ENCODE measurements at regions not wholly inside any gene's neighbourhood (a gene's known extent, or its start where the extent isn't known, plus 50 kb on each side); places are given as distances from the start of the nearest gene placed in this dataset.

DNA sequence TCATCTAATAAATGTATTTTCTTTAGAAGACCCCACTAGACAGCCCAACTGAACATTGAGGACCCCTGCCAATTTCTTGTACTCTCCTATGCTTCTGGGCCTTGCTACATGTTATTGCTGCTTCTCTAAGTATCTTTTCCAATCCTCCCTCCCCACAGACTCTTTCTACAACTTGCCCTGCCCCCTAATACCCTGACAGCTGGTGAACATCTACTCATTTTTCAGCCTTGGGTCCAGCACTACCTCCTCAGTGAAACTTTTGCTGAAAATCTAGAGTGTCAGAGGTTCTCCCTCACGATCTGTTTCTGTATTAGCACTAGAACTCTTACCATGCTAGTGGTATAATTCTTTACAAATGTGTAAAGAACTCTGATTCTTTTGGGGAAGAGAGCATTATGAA, 106.8 kb upstream of the SIX3 start:
- intact Hi-C loops (cut with DNase I) = no loop called here
- WGBS = 56% methylated on average over 1 of the region's 1 CpG
- no peaks in the 10 kb centered on the region for H3K4me1 ChIP-seq

GRCh38 chr2:44836174-44836573, 105.3 kb upstream of the SIX3 start:
- H3K9me3 ChIP-seq = peaks cover 0 to 13% (median 6%) of the 10 kb centered on the region in 4 donors
- WGBS = 80% methylated on average over 8 of the region's 8 CpGs
- H3K27me3 ChIP-seq = peaks cover 0 to 3% (median 0%) of the 10 kb centered on the region in 4 donors
- no peak for DNase-seq (ENCODE audit: extremely low spot score)
- H3K36me3 ChIP-seq = no peaks in the 10 kb centered on the region
- intact Hi-C loops (cut with DNase I) = no loop called here
- no peaks in the 10 kb centered on the region for H3K4me1 ChIP-seq
- TF ChIP-seq, protein P1, sequence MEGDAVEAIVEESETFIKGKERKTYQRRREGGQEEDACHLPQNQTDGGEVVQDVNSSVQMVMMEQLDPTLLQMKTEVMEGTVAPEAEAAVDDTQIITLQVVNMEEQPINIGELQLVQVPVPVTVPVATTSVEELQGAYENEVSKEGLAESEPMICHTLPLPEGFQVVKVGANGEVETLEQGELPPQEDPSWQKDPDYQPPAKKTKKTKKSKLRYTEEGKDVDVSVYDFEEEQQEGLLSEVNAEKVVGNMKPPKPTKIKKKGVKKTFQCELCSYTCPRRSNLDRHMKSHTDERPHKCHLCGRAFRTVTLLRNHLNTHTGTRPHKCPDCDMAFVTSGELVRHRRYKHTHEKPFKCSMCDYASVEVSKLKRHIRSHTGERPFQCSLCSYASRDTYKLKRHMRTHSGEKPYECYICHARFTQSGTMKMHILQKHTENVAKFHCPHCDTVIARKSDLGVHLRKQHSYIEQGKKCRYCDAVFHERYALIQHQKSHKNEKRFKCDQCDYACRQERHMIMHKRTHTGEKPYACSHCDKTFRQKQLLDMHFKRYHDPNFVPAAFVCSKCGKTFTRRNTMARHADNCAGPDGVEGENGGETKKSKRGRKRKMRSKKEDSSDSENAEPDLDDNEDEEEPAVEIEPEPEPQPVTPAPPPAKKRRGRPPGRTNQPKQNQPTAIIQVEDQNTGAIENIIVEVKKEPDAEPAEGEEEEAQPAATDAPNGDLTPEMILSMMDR (IDR thresholded peaks at IDR 0.05) = no peak
- TF ChIP-seq POLR2A (IDR thresholded peaks at IDR 0.05; ENCODE audit: low read depth) (no peak), EP300 (IDR thresholded peaks at IDR 0.05) (no peak), POLR2AphosphoS5 (IDR thresholded peaks at IDR 0.05) (no peak)
- H3K4me3 ChIP-seq = no peak overlapping the region
- no peak overlapping the region for H3K27ac ChIP-seq (replicated peaks in 1 of 4)

More for the DNA sequence above, 106.8 kb upstream of the SIX3 start:
- Histone ChIP-seq H3K36me3 (no peaks in the 10 kb centered on the region), H3K27ac (replicated peaks in 1 of 4) (no peak overlapping the region), H3K27me3 (no peaks in the 10 kb centered on the region), H3K4me3 (no peak overlapping the region), H3K9me3 (peaks cover 0 to 13% (median 6%) of the 10 kb centered on the region in 4 donors)
- DNase-seq (ENCODE audit: extremely low spot score) = no peak
- no peak for TF ChIP-seq EP300 (IDR thresholded peaks at IDR 0.05)

GRCh38 chr2:44836916-44837315, 104.6 kb upstream of the SIX3 start:
- no peaks in the 10 kb centered on the region for H3K36me3 ChIP-seq
- H3K4me3 ChIP-seq = no peak overlapping the region
- WGBS = 100% methylated on average over 1 of the region's 1 CpG
- H3K9me3 ChIP-seq = peaks cover 0 to 13% (median 6%) of the 10 kb centered on the region in 4 donors
- peaks cover 0 to 3% (median 0%) of the 10 kb centered on the region in 4 donors for H3K27me3 ChIP-seq
- H3K27ac ChIP-seq (replicated peaks in 1 of 4) = no peak overlapping the region
- no peaks in the 10 kb centered on the region for H3K4me1 ChIP-seq
- intact Hi-C loops (cut with DNase I) = no loop called here
- no peak for TF ChIP-seq POLR2AphosphoS5 (IDR thresholded peaks at IDR 0.05)
- TF ChIP-seq EP300 (IDR thresholded peaks at IDR 0.05) = no peak
- TF ChIP-seq POLR2A (IDR thresholded peaks at IDR 0.05; ENCODE audit: low read depth) = no peak
- TF ChIP-seq, protein P1 (IDR thresholded peaks at IDR 0.05) = no peak
- peak; percentile 80 for DNase-seq (ENCODE audit: extremely low spot score)

DNA sequence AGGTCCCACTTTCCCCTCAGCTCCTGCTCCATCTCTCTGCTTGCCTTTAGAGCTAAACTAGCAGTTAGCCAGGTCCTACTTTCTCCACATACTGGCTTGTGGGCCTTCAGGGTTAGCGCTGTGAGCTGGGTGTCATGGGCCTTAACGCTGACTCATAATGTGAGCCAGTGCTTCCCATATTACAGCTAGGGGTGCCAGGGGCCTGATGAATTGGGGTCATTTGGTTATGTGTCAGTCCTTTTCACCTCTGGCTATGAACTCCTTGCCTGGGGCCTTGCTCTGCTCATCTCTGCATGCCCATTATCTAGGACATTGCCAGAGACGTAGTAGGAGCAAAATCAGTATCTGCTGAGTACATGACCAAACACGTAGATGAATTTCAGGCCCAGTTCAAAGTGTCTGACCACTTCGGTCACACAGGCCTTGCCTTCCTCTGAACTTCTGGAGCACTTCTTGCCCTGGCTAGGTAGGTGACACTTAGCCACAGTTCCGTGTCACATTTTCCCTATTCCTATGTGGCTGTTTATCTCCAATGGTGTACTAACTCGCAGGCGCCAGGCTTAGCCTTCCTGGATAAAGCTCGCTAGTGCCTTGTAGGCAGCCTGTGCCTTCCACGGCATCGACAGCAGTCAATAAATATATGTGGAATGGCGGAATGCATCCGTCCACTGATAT, 103.2 kb upstream of the SIX3 start:
- Histone ChIP-seq H3K27me3 (peaks cover 0 to 6% (median 0%) of the 10 kb centered on the region in 4 donors), H3K4me1 (no peaks in the 10 kb centered on the region), H3K36me3 (no peaks in the 10 kb centered on the region), H3K4me3 (no peak overlapping the region), H3K9me3 (peaks cover 0 to 13% (median 6%) of the 10 kb centered on the region in 4 donors), H3K27ac (replicated peaks in 1 of 4) (no peak overlapping the region)
- DNase-seq (ENCODE audit: extremely low spot score) = peak; percentile 66
- TF ChIP-seq, protein P1 (IDR thresholded peaks at IDR 0.05) = no peak
- no peak for TF ChIP-seq POLR2A (IDR thresholded peaks at IDR 0.05; ENCODE audit: low read depth)
- TF ChIP-seq EP300 (IDR thresholded peaks at IDR 0.05) = no peak
- no peak for TF ChIP-seq POLR2AphosphoS5 (IDR thresholded peaks at IDR 0.05)
- 89% methylated on average over 11 of the region's 13 CpGs for WGBS
- intact Hi-C loops (cut with DNase I) = no loop called here

- H3K36me3 ChIP-seq = no peaks in the 10 kb centered on the region
- no peak overlapping the region for H3K27ac ChIP-seq (replicated peaks in 1 of 4)
- H3K4me1 ChIP-seq = no peaks in the 10 kb centered on the region
- no peak overlapping the region for H3K4me3 ChIP-seq
- DNase-seq (ENCODE audit: extremely low spot score) = peak; percentile 50
- intact Hi-C loops (cut with DNase I) = no loop called here
- no peak for TF ChIP-seq POLR2AphosphoS5 (IDR thresholded peaks at IDR 0.05)
- TF ChIP-seq POLR2A (IDR thresholded peaks at IDR 0.05; ENCODE audit: low read depth) = no peak
- TF ChIP-seq, protein P1 (IDR thresholded peaks at IDR 0.05) = no peak
- no peak for TF ChIP-seq EP300 (IDR thresholded peaks at IDR 0.05)
- peaks cover 0 to 17% (median 0%) of the 10 kb centered on the region in 4 donors for H3K27me3 ChIP-seq
- peaks cover 0 to 8% (median 3%) of the 10 kb centered on the region in 4 donors for H3K9me3 ChIP-seq
- 87% methylated on average over 5 of the region's 5 CpGs for WGBS
Observed at GRCh38 chr2:44839370-44839769, 102.1 kb upstream of the SIX3 start.

Measured in esophagus muscularis mucosa (tissue), 4 donors.